ENCODE measurements at regions not wholly inside any gene's neighbourhood (a gene's known extent, or its start where the extent isn't known, plus 50 kb on each side); places are given as distances from the start of the nearest gene placed in this dataset.

DNA sequence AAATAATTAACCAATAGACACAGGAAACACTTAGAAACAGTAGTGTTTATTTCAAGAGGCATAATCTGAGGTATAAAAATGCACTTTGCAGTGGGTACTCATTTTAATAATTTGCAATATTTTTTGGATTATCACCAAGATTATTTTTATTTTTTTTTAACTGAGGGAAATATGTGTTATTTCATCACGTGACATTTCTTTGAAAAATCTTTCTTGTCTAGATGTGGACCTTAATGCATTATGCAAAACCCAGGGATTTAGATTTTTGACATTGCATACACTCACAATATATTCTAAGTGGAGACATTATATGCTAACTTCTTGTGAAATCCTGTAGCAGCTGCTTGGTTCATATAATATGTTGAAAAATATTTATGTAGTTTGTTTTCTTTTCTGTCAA is 260.4 kb upstream of the MEIS2 start:
- no peaks in the 10 kb centered on the region for H3K9me3 ChIP-seq
- intact Hi-C loops (cut with DNase I), result no loop called here
- no peak for TF ChIP-seq POLR2A (IDR thresholded peaks at IDR 0.05)
- TF ChIP-seq, protein P1, sequence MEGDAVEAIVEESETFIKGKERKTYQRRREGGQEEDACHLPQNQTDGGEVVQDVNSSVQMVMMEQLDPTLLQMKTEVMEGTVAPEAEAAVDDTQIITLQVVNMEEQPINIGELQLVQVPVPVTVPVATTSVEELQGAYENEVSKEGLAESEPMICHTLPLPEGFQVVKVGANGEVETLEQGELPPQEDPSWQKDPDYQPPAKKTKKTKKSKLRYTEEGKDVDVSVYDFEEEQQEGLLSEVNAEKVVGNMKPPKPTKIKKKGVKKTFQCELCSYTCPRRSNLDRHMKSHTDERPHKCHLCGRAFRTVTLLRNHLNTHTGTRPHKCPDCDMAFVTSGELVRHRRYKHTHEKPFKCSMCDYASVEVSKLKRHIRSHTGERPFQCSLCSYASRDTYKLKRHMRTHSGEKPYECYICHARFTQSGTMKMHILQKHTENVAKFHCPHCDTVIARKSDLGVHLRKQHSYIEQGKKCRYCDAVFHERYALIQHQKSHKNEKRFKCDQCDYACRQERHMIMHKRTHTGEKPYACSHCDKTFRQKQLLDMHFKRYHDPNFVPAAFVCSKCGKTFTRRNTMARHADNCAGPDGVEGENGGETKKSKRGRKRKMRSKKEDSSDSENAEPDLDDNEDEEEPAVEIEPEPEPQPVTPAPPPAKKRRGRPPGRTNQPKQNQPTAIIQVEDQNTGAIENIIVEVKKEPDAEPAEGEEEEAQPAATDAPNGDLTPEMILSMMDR (IDR thresholded peaks at IDR 0.05), result no peak
- DNase-seq (no peak), ATAC-seq (no peak)
- H3K27me3 ChIP-seq, result no peaks in the 10 kb centered on the region
- no peaks in the 10 kb centered on the region for H3K36me3 ChIP-seq (replicated peaks in 1 of 2; ENCODE audit: insufficient read depth in 1 of 2, low read depth in 2 of 2)
- H3K27ac ChIP-seq, result no peak overlapping the region
- H3K4me1 ChIP-seq, result no peaks in the 10 kb centered on the region
- H3K4me3 ChIP-seq, result no peak overlapping the region
- WGBS, 2 donors, result 51 to 56% methylated on average over 1 of the region's 1 CpG

DNA sequence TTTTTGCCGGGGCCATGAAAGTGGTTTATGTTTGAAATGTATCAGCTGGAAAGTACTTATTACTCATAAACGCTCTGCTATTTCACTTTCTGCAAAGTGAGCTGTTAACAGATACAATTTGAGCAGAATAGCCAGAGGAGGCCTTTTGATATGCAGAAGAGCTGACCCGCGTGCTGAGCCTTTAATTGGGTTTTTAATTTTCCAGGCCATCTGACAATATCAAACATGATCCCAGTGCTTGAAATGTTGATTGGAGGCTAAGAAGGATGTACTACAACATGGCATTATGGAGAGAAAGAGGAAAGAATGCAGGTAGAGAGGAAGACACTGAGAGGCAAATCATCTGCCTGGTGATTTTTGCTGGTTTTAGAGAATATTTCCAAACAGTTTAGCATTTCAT is 261.3 kb upstream of the MEIS2 start:
- H3K4me3 ChIP-seq, result no peak overlapping the region
- no peak overlapping the region for H3K27ac ChIP-seq
- ATAC-seq (no peak), DNase-seq (no peak)
- H3K4me1 ChIP-seq, result no peaks in the 10 kb centered on the region
- H3K9me3 ChIP-seq, result no peaks in the 10 kb centered on the region
- TF ChIP-seq, protein P1 (IDR thresholded peaks at IDR 0.05), result no peak
- TF ChIP-seq POLR2A (IDR thresholded peaks at IDR 0.05), result no peak
- H3K36me3 ChIP-seq (replicated peaks in 1 of 2; ENCODE audit: insufficient read depth in 1 of 2, low read depth in 2 of 2), result no peaks in the 10 kb centered on the region
- intact Hi-C loops (cut with DNase I), result no loop called here
- H3K27me3 ChIP-seq, result no peaks in the 10 kb centered on the region
- WGBS, 2 donors, result 63 to 70% methylated on average over 4 of the region's 4 CpGs

GRCh38 chr15:37362414-37362813 is 262.1 kb upstream of the MEIS2 start:
- Histone ChIP-seq H3K9me3 (no peaks in the 10 kb centered on the region), H3K27ac (no peak overlapping the region), H3K36me3 (replicated peaks in 1 of 2; ENCODE audit: insufficient read depth in 1 of 2, low read depth in 2 of 2) (no peaks in the 10 kb centered on the region), H3K27me3 (no peaks in the 10 kb centered on the region), H3K4me3 (no peak overlapping the region), H3K4me1 (no peaks in the 10 kb centered on the region)
- intact Hi-C loops (cut with DNase I), result no loop called here
- no peak for DNase-seq
- no peak for TF ChIP-seq POLR2A (IDR thresholded peaks at IDR 0.05)
- TF ChIP-seq, protein P1 (IDR thresholded peaks at IDR 0.05), result no peak
- no peak for ATAC-seq
- 81 to 85% methylated on average over 3 of the region's 3 CpGs for WGBS, 2 donors

- no peak for ATAC-seq
- intact Hi-C loops (cut with DNase I), result no loop called here
- Histone ChIP-seq H3K4me3 (no peak overlapping the region), H3K27ac (no peak overlapping the region), H3K36me3 (replicated peaks in 1 of 2; ENCODE audit: insufficient read depth in 1 of 2, low read depth in 2 of 2) (no peaks in the 10 kb centered on the region), H3K4me1 (no peaks in the 10 kb centered on the region), H3K27me3 (no peaks in the 10 kb centered on the region), H3K9me3 (no peaks in the 10 kb centered on the region)
- WGBS, 2 donors, result 57 to 64% methylated on average over 4 of the region's 4 CpGs
- TF ChIP-seq, protein P1 (IDR thresholded peaks at IDR 0.05), result no peak
- no peak for TF ChIP-seq POLR2A (IDR thresholded peaks at IDR 0.05)
- no peak for DNase-seq
These were observed 268.6 kb upstream of the MEIS2 start for GRCh38 chr15:37368961-37369360.

DNA sequence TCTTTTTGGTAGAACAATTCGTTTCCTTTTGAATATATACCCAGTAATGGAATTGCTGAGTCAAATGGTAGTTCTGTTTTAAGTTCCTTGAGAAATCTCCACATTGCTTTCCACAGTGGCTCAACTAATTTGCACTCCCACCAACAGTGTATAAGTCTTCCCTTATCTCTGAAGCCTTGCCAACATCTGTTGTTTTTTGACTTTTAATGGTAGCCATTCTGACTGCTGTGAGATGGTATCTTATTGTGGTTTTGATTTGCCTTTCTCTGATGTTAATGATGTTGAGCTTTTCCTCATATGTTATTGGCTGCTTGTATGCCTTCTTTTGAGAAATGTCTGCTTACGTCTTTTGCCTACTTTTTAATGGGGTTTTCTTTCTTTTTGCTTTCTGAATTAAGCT is 270.6 kb upstream of the MEIS2 start:
- no peak for ATAC-seq
- intact Hi-C loops (cut with DNase I), result no loop called here
- Histone ChIP-seq H3K36me3 (replicated peaks in 1 of 2; ENCODE audit: insufficient read depth in 1 of 2, low read depth in 2 of 2) (no peaks in the 10 kb centered on the region), H3K4me3 (no peak overlapping the region), H3K9me3 (no peaks in the 10 kb centered on the region), H3K27ac (no peak overlapping the region), H3K27me3 (no peaks in the 10 kb centered on the region), H3K4me1 (no peaks in the 10 kb centered on the region)
- 49 to 50% methylated on average over 2 of the region's 2 CpGs for WGBS, 2 donors
- no peak for DNase-seq
- TF ChIP-seq POLR2A (IDR thresholded peaks at IDR 0.05), result no peak
- TF ChIP-seq, protein P1 (IDR thresholded peaks at IDR 0.05), result no peak
